ENCODE measurements at regions not wholly inside any gene's neighbourhood (a gene's known extent, or its start where the extent isn't known, plus 50 kb on each side); places are given as distances from the start of the nearest gene placed in this dataset.
A peak's percentile ranks its signal among the peaks of the same experiment; 100 is the strongest.

GRCh38 chr5:66234241-66234640, 90.1 kb downstream of the SREK1 start:
- H3K9me3 Mint-ChIP-seq, result peaks cover 0 to 2% of the 10 kb centered on the region in 2 donors
- peaks cover 4% of the 10 kb centered on the region for H3K4me1 Mint-ChIP-seq (ENCODE audit: low read depth)
- DNase-seq (no peak), ATAC-seq (replicated peaks in 1 of 2) (no peak)
- no peak overlapping the region for H3K4me3 Mint-ChIP-seq
- no peak overlapping the region for H3K27ac Mint-ChIP-seq
- H3K27me3 Mint-ChIP-seq (ENCODE audit: low read depth), result peaks cover 6% of the 10 kb centered on the region
- no peaks in the 10 kb centered on the region for H3K36me3 Mint-ChIP-seq (ENCODE audit: insufficient read depth in 2 of 2)

DNA sequence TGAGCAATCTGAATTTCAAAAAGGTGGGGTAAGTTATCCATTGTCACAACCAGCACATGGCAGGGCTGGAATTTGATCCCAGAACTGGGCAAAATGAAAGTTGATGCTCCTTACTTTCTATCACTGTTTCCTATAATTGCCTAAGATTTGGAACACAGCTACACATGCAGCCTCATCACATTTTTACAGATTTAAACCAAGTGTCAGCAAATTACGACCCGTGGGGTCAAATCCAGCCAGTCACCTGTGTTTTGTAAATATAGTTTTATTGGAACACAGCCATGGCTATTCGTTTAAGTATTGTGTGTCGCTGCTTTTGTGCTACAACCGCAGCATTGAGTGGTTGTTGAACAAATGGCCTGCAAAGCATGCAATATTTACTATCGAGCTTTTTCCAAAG, 94.3 kb downstream of the SREK1 start:
- ATAC-seq (replicated peaks in 1 of 2) (no peak), DNase-seq (no peak)
- Mint-ChIP-seq H3K4me3 (no peak overlapping the region), H3K36me3 (ENCODE audit: insufficient read depth in 2 of 2) (no peaks in the 10 kb centered on the region), H3K4me1 (ENCODE audit: low read depth) (peaks cover 7% of the 10 kb centered on the region), H3K27me3 (ENCODE audit: low read depth) (peaks cover 12% of the 10 kb centered on the region), H3K27ac (no peak overlapping the region), H3K9me3 (no peaks in the 10 kb centered on the region)

GRCh38 chr5:66239034-66239433, 94.9 kb downstream of the SREK1 start:
- DNase-seq, result no peak
- H3K27me3 Mint-ChIP-seq (ENCODE audit: low read depth), result peaks cover 12% of the 10 kb centered on the region

DNA sequence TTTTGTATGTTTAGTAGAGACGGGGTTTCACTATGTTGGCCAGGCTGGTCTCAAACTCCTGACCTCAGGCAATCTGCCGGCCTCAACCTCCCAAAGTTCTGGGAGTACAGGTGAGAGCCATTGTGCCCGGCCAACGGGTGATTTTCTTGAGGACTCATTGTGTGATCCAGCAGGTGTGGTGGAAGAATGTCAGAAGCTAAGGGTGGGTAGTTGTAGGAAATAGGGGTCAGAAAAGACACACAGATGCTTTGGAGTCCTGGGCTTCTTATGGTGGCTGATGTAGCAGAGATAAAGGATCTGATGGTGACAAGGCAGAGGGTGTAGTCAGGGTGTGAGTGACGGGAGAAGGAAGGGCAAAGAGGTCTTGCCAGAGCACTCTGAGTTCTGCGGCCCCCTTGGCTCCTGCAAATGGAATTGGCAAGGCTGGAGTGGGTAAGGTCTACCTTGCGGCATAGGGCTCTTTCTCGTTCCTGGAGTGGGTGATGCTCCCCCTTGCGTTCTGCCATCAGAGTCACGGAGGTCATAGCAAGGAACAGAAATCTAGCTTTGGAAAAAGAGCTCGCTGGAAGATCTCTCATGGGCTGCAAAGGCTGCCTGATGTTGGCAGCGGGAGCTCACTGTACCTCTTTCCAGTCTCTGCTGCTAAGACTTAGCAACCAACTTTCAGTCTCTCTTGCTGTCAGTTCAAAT, 97.2 kb downstream of the SREK1 start:
- Mint-ChIP-seq H3K4me3 (no peak overlapping the region), H3K36me3 (ENCODE audit: insufficient read depth in 2 of 2) (no peaks in the 10 kb centered on the region), H3K9me3 (no peaks in the 10 kb centered on the region), H3K27me3 (ENCODE audit: low read depth) (peaks cover 12% of the 10 kb centered on the region), H3K4me1 (ENCODE audit: low read depth) (peaks cover 7% of the 10 kb centered on the region), H3K27ac (no peak overlapping the region)
- ATAC-seq (replicated peaks in 1 of 2) (no peak), DNase-seq (no peak)

More at GRCh38 chr5:66239034-66239433, 94.9 kb downstream of the SREK1 start:
- Mint-ChIP-seq H3K36me3 (ENCODE audit: insufficient read depth in 2 of 2) (no peaks in the 10 kb centered on the region), H3K4me1 (ENCODE audit: low read depth) (peaks cover 7% of the 10 kb centered on the region), H3K9me3 (no peaks in the 10 kb centered on the region), H3K4me3 (no peak overlapping the region), H3K27ac (no peak overlapping the region)
- no peak for ATAC-seq (replicated peaks in 1 of 2)

DNA sequence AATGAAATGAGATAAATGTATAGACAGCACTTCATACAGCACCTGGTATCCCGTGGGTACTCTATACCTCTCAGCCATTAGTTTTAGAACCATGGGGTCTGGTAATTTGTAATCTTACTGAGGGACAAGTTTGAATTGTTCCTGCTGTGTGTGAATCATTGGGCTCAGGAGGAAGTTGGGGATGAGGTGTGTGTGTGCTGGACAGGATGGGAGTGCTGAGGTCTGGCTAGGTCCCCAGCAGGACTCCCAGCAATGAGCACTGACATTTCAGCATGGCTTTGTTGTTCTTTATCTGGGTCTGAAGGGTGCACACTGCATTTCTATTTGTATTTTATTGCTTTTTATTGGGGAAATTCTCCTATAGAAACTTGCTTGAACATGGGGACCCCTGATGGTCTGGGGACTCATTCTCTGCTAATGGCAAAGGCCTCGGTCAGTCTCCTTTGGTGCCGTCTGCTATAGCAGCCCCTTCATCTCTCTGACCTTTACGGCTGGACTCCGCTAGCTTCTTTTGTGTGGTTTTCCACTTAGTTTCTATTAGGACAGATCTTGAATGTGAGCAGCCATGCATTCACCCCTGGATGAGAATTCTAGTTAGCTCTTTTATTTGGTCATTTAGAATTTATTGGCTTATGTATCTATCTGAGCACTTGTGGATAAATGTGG, 98.1 kb downstream of the SREK1 start:
- no peak overlapping the region for H3K4me3 Mint-ChIP-seq
- H3K27ac Mint-ChIP-seq, result no peak overlapping the region
- H3K4me1 Mint-ChIP-seq (ENCODE audit: low read depth), result peaks cover 7% of the 10 kb centered on the region
- DNase-seq, result no peak
- H3K9me3 Mint-ChIP-seq, result no peaks in the 10 kb centered on the region
- H3K36me3 Mint-ChIP-seq (ENCODE audit: insufficient read depth in 2 of 2), result no peaks in the 10 kb centered on the region
- no peak for ATAC-seq (replicated peaks in 1 of 2)
- peaks cover 12% of the 10 kb centered on the region for H3K27me3 Mint-ChIP-seq (ENCODE audit: low read depth)

GRCh38 chr5:66246608-66247007, 102.5 kb downstream of the SREK1 start:
- Mint-ChIP-seq H3K4me3 (no peak overlapping the region), H3K27me3 (ENCODE audit: low read depth) (no peaks in the 10 kb centered on the region), H3K4me1 (ENCODE audit: low read depth) (no peaks in the 10 kb centered on the region), H3K27ac (no peak overlapping the region), H3K36me3 (ENCODE audit: insufficient read depth in 2 of 2) (no peaks in the 10 kb centered on the region), H3K9me3 (no peaks in the 10 kb centered on the region)
- DNase-seq, result no peak
- ATAC-seq (replicated peaks in 1 of 2), result no peak

GRCh38 chr5:66247176-66247960, 103.3 kb downstream of the SREK1 start:
- Mint-ChIP-seq H3K36me3 (ENCODE audit: insufficient read depth in 2 of 2) (no peaks in the 10 kb centered on the region), H3K4me1 (ENCODE audit: low read depth) (no peaks in the 10 kb centered on the region), H3K27ac (no peak overlapping the region), H3K9me3 (no peaks in the 10 kb centered on the region), H3K27me3 (ENCODE audit: low read depth) (no peaks in the 10 kb centered on the region), H3K4me3 (no peak overlapping the region)
- no peak for ATAC-seq (replicated peaks in 1 of 2)
- DNase-seq, result no peak

GRCh38 chr5:66248874-66249273, 104.8 kb downstream of the SREK1 start:
- H3K27ac Mint-ChIP-seq, result no peak overlapping the region
- DNase-seq, result no peak
- H3K9me3 Mint-ChIP-seq, result no peaks in the 10 kb centered on the region
- no peaks in the 10 kb centered on the region for H3K36me3 Mint-ChIP-seq (ENCODE audit: insufficient read depth in 2 of 2)
- no peaks in the 10 kb centered on the region for H3K27me3 Mint-ChIP-seq (ENCODE audit: low read depth)
- H3K4me1 Mint-ChIP-seq (ENCODE audit: low read depth), result no peaks in the 10 kb centered on the region
- H3K4me3 Mint-ChIP-seq, result no peak overlapping the region
- ATAC-seq (replicated peaks in 1 of 2), result no peak

DNA sequence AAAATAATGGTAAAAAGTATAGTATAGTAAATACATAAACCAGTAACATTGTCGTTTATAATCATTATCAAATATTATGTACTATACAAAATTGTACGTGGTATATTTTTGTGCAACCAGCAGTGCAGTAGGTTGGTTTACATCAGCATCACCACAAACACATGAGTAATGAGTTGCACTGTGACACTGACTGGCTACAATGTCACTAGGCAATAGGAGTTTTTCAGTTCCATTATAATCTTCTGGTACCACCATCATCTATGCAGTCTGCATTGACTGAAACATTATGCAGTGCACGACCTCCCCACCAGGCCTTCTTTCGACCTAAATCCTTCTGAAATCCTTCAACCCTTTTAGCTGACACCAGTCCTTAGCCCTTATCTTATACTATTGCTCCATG, 105.8 kb downstream of the SREK1 start:
- H3K4me3 Mint-ChIP-seq, result no peak overlapping the region
- ATAC-seq (replicated peaks in 1 of 2) (peak; percentile 49 to 73), DNase-seq (no peak)
- H3K27me3 Mint-ChIP-seq (ENCODE audit: low read depth), result no peaks in the 10 kb centered on the region
- no peak overlapping the region for H3K27ac Mint-ChIP-seq
- H3K36me3 Mint-ChIP-seq (ENCODE audit: insufficient read depth in 2 of 2), result no peaks in the 10 kb centered on the region
- no peaks in the 10 kb centered on the region for H3K9me3 Mint-ChIP-seq
- no peaks in the 10 kb centered on the region for H3K4me1 Mint-ChIP-seq (ENCODE audit: low read depth)

DNA sequence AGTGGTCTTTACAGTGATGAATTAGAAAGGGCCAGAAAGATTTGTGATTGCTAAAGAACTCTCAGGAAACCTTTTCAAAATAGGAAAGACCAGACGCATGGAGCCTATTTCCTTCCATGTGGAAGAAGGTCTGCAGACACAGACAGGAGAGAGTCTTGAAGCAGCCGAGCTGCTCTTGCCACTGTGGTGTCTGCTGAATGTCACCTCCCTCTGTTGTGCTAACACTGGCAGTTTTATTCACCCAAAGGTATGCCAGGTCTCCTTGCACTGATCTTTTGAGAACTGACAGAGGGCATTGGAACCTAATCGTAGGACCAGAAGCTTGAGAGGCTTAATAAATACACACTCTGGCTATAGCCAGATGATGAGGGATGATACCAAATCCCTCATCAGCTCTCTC, 108.7 kb downstream of the SREK1 start:
- Mint-ChIP-seq H3K27ac (no peak overlapping the region), H3K9me3 (no peaks in the 10 kb centered on the region), H3K4me1 (ENCODE audit: low read depth) (no peaks in the 10 kb centered on the region), H3K27me3 (ENCODE audit: low read depth) (no peaks in the 10 kb centered on the region), H3K4me3 (no peak overlapping the region), H3K36me3 (ENCODE audit: insufficient read depth in 2 of 2) (no peaks in the 10 kb centered on the region)
- DNase-seq (no peak), ATAC-seq (replicated peaks in 1 of 2) (no peak)

GRCh38 chr5:66255714-66256113, 111.6 kb downstream of the SREK1 start:
- Mint-ChIP-seq H3K27me3 (ENCODE audit: low read depth) (no peaks in the 10 kb centered on the region), H3K9me3 (peaks cover 0 to under 1% of the 10 kb centered on the region in 2 donors), H3K36me3 (ENCODE audit: insufficient read depth in 2 of 2) (no peaks in the 10 kb centered on the region), H3K4me3 (no peak overlapping the region), H3K27ac (no peak overlapping the region), H3K4me1 (ENCODE audit: low read depth) (no peaks in the 10 kb centered on the region)
- ATAC-seq (replicated peaks in 1 of 2), result no peak
- DNase-seq, result no peak

DNA sequence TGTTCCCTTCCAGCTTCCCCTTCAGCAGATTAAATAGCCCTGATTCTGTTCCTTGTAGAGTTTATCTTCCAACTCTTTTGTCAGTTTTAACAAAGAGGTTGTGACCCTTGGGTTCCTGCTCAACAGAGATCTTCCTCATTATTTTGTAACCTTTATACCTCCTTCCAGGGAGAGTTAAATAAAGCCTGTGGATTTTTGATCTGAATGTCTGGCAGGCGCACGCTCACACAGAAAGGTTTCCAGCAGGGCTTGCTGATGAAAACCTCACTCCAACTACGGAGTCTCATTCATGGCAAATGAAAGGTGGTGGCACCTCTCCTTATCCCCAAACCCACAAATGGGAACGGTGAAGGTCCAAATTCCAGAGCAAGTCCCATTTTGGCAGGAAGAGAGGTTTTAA, 129.0 kb downstream of the SREK1 start:
- Mint-ChIP-seq H3K36me3 (ENCODE audit: insufficient read depth in 2 of 2) (no peaks in the 10 kb centered on the region), H3K9me3 (no peaks in the 10 kb centered on the region), H3K27ac (no peak overlapping the region), H3K27me3 (ENCODE audit: low read depth) (no peaks in the 10 kb centered on the region), H3K4me3 (no peak overlapping the region), H3K4me1 (ENCODE audit: low read depth) (no peaks in the 10 kb centered on the region)
- DNase-seq (no peak), ATAC-seq (replicated peaks in 1 of 2) (no peak)

DNA sequence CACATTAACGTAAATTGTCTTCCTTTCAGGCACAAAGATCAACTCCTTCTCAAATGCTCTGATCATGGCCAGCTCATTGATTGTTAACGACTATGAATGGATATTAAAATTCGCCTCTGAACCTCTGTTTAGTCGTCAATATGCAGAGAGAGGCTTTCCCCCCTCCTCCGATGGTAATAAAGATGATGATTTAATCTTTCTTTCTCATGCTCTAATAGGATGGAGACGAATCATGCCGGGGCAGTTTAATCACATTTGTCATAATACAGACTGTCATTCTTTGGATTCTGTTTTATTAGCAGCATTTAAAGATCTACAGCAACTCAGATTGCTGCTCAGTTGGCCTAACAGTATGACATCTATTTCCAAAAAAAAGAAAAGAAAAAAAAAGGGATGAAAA, 132.9 kb downstream of the SREK1 start:
- ATAC-seq (replicated peaks in 1 of 2), result no peak

More for the DNA sequence above, 132.9 kb downstream of the SREK1 start:
- H3K4me3 Mint-ChIP-seq, result no peak overlapping the region
- H3K4me1 Mint-ChIP-seq (ENCODE audit: low read depth), result no peaks in the 10 kb centered on the region
- no peaks in the 10 kb centered on the region for H3K27me3 Mint-ChIP-seq (ENCODE audit: low read depth)
- DNase-seq, result no peak
- no peaks in the 10 kb centered on the region for H3K36me3 Mint-ChIP-seq (ENCODE audit: insufficient read depth in 2 of 2)
- no peak overlapping the region for H3K27ac Mint-ChIP-seq
- no peaks in the 10 kb centered on the region for H3K9me3 Mint-ChIP-seq

Data from activated T-cell treated with anti-CD3 and anti-CD28 coated beads, Interleukin-2, amount 50 U/mL, for 72 hours (primary cell).